Vagina (tissue), 2 donors: ENCODE measurements at regions not wholly inside any gene's neighbourhood (a gene's known extent, or its start where the extent isn't known, plus 50 kb on each side); places are given as distances from the start of the nearest gene placed in this dataset.
"Not testable (repeated sequence)": the region's sequence is repeated elsewhere in the genome, so short reads cannot be mapped to it uniquely, and the experiment has no call there.

Experiments used
- DNase-seq, 2 donors: peaks; one replicate each; pipeline ENCODE4 v3.0.0-alpha.2; 2017; ENCODE audit errors: extremely low spot score in 2 of 2
- H3K27ac ChIP-seq: fragments of 200-600 bp; sonication (generic); one replicate; pipeline ENCODE4 v1.5.1; 2019
- H3K27me3 ChIP-seq: fragments of 200-600 bp; sonication (generic); one replicate; pipeline ENCODE4 v1.5.1; 2019
- H3K36me3 ChIP-seq, 2 donors: fragments of 200-600 bp; sonication (generic); one replicate each; pipeline ENCODE4 v1.5.1; 2017 to 2019
- H3K4me1 ChIP-seq: fragments of 200-600 bp; sonication (generic); one replicate; pipeline ENCODE4 v1.5.1; 2019
- H3K4me3 ChIP-seq, 2 donors: fragments of 200-600 bp; sonication (generic); 1 replicate in 1 of 2; 2 replicates in 1 of 2; pipeline ENCODE4 v1.5.1; 2016 to 2019
- H3K9me3 ChIP-seq: fragments of 200-600 bp; sonication (generic); one replicate; pipeline ENCODE4 v1.5.1; 2019
- CTCF ChIP-seq, 3 experiments: fragments of 450-650 bp in 2 of 3; fragments of 200-600 bp in 1 of 3; sonication (generic) in 1 of 3; IDR thresholded peaks; one replicate each; pipeline ENCODE4 v1.5.1; 2017 to 2019; ENCODE audit warnings: antibody characterized with exemption in 3 of 3, mild to moderate bottlenecking in 2 of 3, moderate library complexity in 2 of 3
- POLR2A ChIP-seq, 2 donors: fragments of 450-650 bp; IDR thresholded peaks; one replicate each; pipeline ENCODE4 v1.6.1; 2017; ENCODE audit warnings: antibody characterized with exemption in 2 of 2, mild to moderate bottlenecking in 2 of 2, moderate library complexity in 2 of 2
- POLR2AphosphoS5 ChIP-seq, 2 donors: sonication (generic); formaldehyde crosslinking; IDR thresholded peaks; one replicate each; pipeline ENCODE4 v1.9.0; 2017; ENCODE audit warnings: antibody characterized with exemption in 2 of 2, mild to moderate bottlenecking in 2 of 2, low read depth in 1 of 2; ENCODE audit not compliant: insufficient read depth in 1 of 2
- intact Hi-C: fragments of 100-400 bp; cut with DNase I; formaldehyde crosslinking; loops from one replicate; pipeline ENCODE4 v1.15.1; 2023

- H3K9me3 ChIP-seq, H3K36me3 ChIP-seq, H3K4me3 ChIP-seq, H3K4me1 ChIP-seq, H3K27me3 ChIP-seq, intact Hi-C loops, DNase-seq, H3K27ac ChIP-seq: not testable (repeated sequence)
Measured at GRCh38 chr5:99510237-99510866, 581.5 kb upstream of the CHD1 start.

- H3K27ac ChIP-seq, H3K4me1 ChIP-seq, H3K9me3 ChIP-seq, intact Hi-C loops, H3K27me3 ChIP-seq, H3K4me3 ChIP-seq, DNase-seq, H3K36me3 ChIP-seq: not testable (repeated sequence)
Measured at GRCh38 chr5:99509064-99509463, 580.3 kb upstream of the CHD1 start.

- H3K4me1 ChIP-seq, H3K27ac ChIP-seq, intact Hi-C loops, H3K27me3 ChIP-seq, H3K4me3 ChIP-seq, H3K36me3 ChIP-seq, DNase-seq, H3K9me3 ChIP-seq: not testable (repeated sequence)
Measured at GRCh38 chr5:99495456-99495855, 566.6 kb upstream of the CHD1 start.

GRCh38 chr5:99478450-99478849 is 549.6 kb upstream of the CHD1 start:
- H3K4me3 ChIP-seq, H3K9me3 ChIP-seq, intact Hi-C loops, H3K36me3 ChIP-seq, H3K27me3 ChIP-seq, H3K27ac ChIP-seq, H3K4me1 ChIP-seq, DNase-seq: not testable (repeated sequence)

GRCh38 chr5:99473328-99473727 is 544.5 kb upstream of the CHD1 start:
- H3K36me3 ChIP-seq, H3K4me1 ChIP-seq, H3K27ac ChIP-seq, H3K9me3 ChIP-seq, DNase-seq, H3K27me3 ChIP-seq, H3K4me3 ChIP-seq, intact Hi-C loops: not testable (repeated sequence)

- H3K4me3 ChIP-seq, H3K27me3 ChIP-seq, H3K4me1 ChIP-seq, H3K36me3 ChIP-seq, DNase-seq, intact Hi-C loops, H3K9me3 ChIP-seq, H3K27ac ChIP-seq: not testable (repeated sequence)
Measured at GRCh38 chr5:99471726-99472125, 542.9 kb upstream of the CHD1 start.

GRCh38 chr5:99471178-99471577 is 542.4 kb upstream of the CHD1 start:
- H3K27me3 ChIP-seq, H3K27ac ChIP-seq, intact Hi-C loops, DNase-seq, H3K4me1 ChIP-seq, H3K4me3 ChIP-seq, H3K9me3 ChIP-seq, H3K36me3 ChIP-seq: not testable (repeated sequence)

GRCh38 chr5:99470636-99471035 is 541.8 kb upstream of the CHD1 start:
- H3K27me3 ChIP-seq, H3K9me3 ChIP-seq, intact Hi-C loops: not testable (repeated sequence)

GRCh38 chr5:99460701-99461100 is 531.9 kb upstream of the CHD1 start:
- no peaks in the 10 kb centered on the region for H3K36me3 ChIP-seq
- TF ChIP-seq CTCF (IDR thresholded peaks at IDR 0.05) (no peak), POLR2A (IDR thresholded peaks at IDR 0.05) (no peak), POLR2AphosphoS5 (IDR thresholded peaks at IDR 0.05; ENCODE audit: insufficient read depth in 1 of 2, low read depth in 1 of 2) (no peak)
- DNase-seq, result no peak
- intact Hi-C loops, result no loop called here
- no peak overlapping the region for H3K4me3 ChIP-seq
- no peak overlapping the region for H3K27ac ChIP-seq
- no peaks in the 10 kb centered on the region for H3K27me3 ChIP-seq
- H3K9me3 ChIP-seq, result no peaks in the 10 kb centered on the region
- no peaks in the 10 kb centered on the region for H3K4me1 ChIP-seq

More at GRCh38 chr5:99470636-99471035, 541.8 kb upstream of the CHD1 start:
- not testable (repeated sequence) for H3K4me3 ChIP-seq, H3K27ac ChIP-seq, DNase-seq, H3K36me3 ChIP-seq, H3K4me1 ChIP-seq
